IMR-90 (cell line): ENCODE measurements at regions not wholly inside any gene's neighbourhood (a gene's known extent, or its start where the extent isn't known, plus 50 kb on each side); places are given as distances from the start of the nearest gene placed in this dataset.
A peak's percentile ranks its signal among the peaks of the same experiment; 100 is the strongest.

Experiments used
- BHLHE40 ChIP-seq: fragments of 150-350 bp; IDR thresholded peaks from 2 replicates; pipeline ENCODE4 v1.6.1; 2016; ENCODE audit warnings: mild to moderate bottlenecking, low read depth, low read length
- CEBPB ChIP-seq: IDR thresholded peaks from 2 replicates; pipeline ENCODE4 v1.6.1; 2012; ENCODE audit warnings: low read depth, low read length, improper control_type of control experiment
- FOS ChIP-seq: fragments of 150-350 bp; IDR thresholded peaks from 2 replicates; pipeline ENCODE4 v1.6.1; 2016; ENCODE audit warnings: low read depth, low read length
- MAFK ChIP-seq: IDR thresholded peaks from 2 replicates; pipeline ENCODE4 v1.6.1; 2012; ENCODE audit warnings: low read depth, low read length, improper control_type of control experiment
- MAZ ChIP-seq: IDR thresholded peaks from 2 replicates; pipeline ENCODE4 v1.6.1; 2012; ENCODE audit warnings: low read depth, mild to moderate bottlenecking, low read length, improper control_type of control experiment, moderate library complexity, borderline replicate concordance
- MXI1 ChIP-seq: IDR thresholded peaks from 2 replicates; pipeline ENCODE4 v1.6.1; 2012; ENCODE audit warnings: low read depth, mild to moderate bottlenecking, low read length, moderate library complexity, borderline replicate concordance
- NFE2L2 ChIP-seq: fragments of 150-350 bp; IDR thresholded peaks from 2 replicates; pipeline ENCODE4 v1.6.1; 2016; ENCODE audit warnings: low read depth, mild to moderate bottlenecking, low read length
- POLR2A ChIP-seq: IDR thresholded peaks from 2 replicates; pipeline ENCODE4 v1.6.1; 2012; ENCODE audit warnings: mild to moderate bottlenecking, low read depth, low read length
- RAD21 ChIP-seq: IDR thresholded peaks from 2 replicates; pipeline ENCODE4 v1.6.1; 2012; ENCODE audit warnings: low read length, improper control_type of control experiment
- RCOR1 ChIP-seq: IDR thresholded peaks from 2 replicates; pipeline ENCODE4 v1.6.1; 2012; ENCODE audit warnings: mild to moderate bottlenecking, low read length, improper control_type of control experiment; ENCODE audit not compliant: insufficient replicate concordance
- SMC3 ChIP-seq: fragments of 150-350 bp; IDR thresholded peaks from 2 replicates; pipeline ENCODE4 v1.6.1; 2016; ENCODE audit warnings: low read depth, mild to moderate bottlenecking, antibody characterized with exemption, low read length, moderate library complexity
- TF ChIP-seq, protein P1 (sequence below): conservative IDR thresholded peaks from 2 replicates; pipeline ENCODE4 v1.5.1; 2012; ENCODE audit warnings: mild to moderate bottlenecking, low read depth, low read length, improper control_type of control experiment
- TF ChIP-seq, protein P2 (sequence below): fragments of 150-350 bp; IDR thresholded peaks from 2 replicates; pipeline ENCODE4 v1.6.1; 2017; ENCODE audit warnings: mild to moderate bottlenecking, antibody characterized with exemption, low read length, low read depth

DNA sequence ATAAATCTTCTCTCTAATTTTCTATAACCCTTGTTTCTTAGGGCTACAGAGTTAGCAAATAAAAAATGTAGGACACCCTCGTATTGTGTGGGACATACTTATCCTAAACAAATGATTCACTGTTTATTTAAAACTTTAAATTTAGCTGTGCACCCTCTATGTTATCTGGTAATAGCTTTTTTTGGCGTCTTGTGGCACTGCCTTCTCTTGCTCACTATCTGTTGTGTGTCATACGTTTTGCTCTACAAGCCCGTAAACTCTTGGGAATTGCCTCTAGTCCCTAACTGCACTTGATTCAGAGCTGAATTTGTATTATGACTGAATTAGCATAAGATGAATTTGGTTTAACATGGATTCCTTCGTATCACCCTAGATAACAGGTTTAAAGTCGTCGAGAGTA, 144.3 kb upstream of the MYOCD start:
- no peak for TF ChIP-seq MAFK
- no peak for TF ChIP-seq POLR2A
- TF ChIP-seq MAZ, result no peak
- TF ChIP-seq, protein P1, sequence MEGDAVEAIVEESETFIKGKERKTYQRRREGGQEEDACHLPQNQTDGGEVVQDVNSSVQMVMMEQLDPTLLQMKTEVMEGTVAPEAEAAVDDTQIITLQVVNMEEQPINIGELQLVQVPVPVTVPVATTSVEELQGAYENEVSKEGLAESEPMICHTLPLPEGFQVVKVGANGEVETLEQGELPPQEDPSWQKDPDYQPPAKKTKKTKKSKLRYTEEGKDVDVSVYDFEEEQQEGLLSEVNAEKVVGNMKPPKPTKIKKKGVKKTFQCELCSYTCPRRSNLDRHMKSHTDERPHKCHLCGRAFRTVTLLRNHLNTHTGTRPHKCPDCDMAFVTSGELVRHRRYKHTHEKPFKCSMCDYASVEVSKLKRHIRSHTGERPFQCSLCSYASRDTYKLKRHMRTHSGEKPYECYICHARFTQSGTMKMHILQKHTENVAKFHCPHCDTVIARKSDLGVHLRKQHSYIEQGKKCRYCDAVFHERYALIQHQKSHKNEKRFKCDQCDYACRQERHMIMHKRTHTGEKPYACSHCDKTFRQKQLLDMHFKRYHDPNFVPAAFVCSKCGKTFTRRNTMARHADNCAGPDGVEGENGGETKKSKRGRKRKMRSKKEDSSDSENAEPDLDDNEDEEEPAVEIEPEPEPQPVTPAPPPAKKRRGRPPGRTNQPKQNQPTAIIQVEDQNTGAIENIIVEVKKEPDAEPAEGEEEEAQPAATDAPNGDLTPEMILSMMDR, result no peak
- peak; percentile 32; the same call in 1 of the 2 replicates for TF ChIP-seq FOS
- TF ChIP-seq CEBPB, result no peak
- no peak for TF ChIP-seq BHLHE40
- no peak for TF ChIP-seq RAD21
- TF ChIP-seq, protein P2, sequence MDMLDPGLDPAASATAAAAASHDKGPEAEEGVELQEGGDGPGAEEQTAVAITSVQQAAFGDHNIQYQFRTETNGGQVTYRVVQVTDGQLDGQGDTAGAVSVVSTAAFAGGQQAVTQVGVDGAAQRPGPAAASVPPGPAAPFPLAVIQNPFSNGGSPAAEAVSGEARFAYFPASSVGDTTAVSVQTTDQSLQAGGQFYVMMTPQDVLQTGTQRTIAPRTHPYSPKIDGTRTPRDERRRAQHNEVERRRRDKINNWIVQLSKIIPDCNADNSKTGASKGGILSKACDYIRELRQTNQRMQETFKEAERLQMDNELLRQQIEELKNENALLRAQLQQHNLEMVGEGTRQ, result no peak
- no peak for TF ChIP-seq RCOR1
- TF ChIP-seq SMC3, result no peak
- TF ChIP-seq NFE2L2, result no peak
- no peak for TF ChIP-seq MXI1
